ENCODE measurements at regions not wholly inside any gene's neighbourhood (a gene's known extent, or its start where the extent isn't known, plus 50 kb on each side); places are given as distances from the start of the nearest gene placed in this dataset.

DNA sequence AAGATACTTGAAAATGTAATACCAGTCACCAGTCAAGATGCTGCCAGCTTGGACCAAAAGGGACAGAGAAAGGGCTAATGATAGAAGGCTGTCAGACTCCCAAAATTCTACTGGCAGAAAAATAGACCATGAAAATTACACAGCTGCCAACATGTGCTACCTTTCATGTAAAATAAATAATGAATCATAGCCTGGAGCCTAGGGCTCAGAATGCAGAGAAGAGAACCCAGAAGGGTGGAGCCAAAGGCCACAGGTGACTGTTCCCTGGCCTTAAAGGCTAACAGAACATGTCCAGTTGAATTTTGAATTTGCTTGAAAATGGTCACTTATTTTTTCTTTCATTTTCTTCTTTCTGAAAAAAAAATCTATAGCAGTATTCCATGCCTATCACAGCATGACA is 1827.0 kb upstream of the MIR17HG start:
- TF ChIP-seq POLR2AphosphoS5 (IDR thresholded peaks at IDR 0.05; ENCODE audit: low read depth, low read length) = no peak
- TF ChIP-seq TAF1 (IDR thresholded peaks at IDR 0.05; ENCODE audit: borderline replicate concordance, low read depth, low read length) = no peak

Data from GM12892 (cell line).